Mammary epithelial cell (primary cell): ENCODE measurements at regions not wholly inside any gene's neighbourhood (a gene's known extent, or its start where the extent isn't known, plus 50 kb on each side); places are given as distances from the start of the nearest gene placed in this dataset.

Experiments used
- EZH2 ChIP-seq: IDR thresholded peaks from 2 replicates; pipeline ENCODE4 v1.6.1; 2012; ENCODE audit warnings: low read length, inconsistent platforms, borderline replicate concordance
- TF ChIP-seq, protein P1 (sequence below), 2 donors: IDR thresholded peaks in 1 of 2; conservative IDR thresholded peaks in 1 of 2; 2 replicates each; pipeline ENCODE4 v1.5.1; 2011 to 2012; ENCODE audit warnings: inconsistent platforms in 2 of 2, low read length in 2 of 2, mild to moderate bottlenecking in 2 of 2, control low read depth in 1 of 2, low read depth in 1 of 2; ENCODE audit not compliant: insufficient read depth in 1 of 2; ENCODE audit errors: extremely low read depth in 1 of 2

DNA sequence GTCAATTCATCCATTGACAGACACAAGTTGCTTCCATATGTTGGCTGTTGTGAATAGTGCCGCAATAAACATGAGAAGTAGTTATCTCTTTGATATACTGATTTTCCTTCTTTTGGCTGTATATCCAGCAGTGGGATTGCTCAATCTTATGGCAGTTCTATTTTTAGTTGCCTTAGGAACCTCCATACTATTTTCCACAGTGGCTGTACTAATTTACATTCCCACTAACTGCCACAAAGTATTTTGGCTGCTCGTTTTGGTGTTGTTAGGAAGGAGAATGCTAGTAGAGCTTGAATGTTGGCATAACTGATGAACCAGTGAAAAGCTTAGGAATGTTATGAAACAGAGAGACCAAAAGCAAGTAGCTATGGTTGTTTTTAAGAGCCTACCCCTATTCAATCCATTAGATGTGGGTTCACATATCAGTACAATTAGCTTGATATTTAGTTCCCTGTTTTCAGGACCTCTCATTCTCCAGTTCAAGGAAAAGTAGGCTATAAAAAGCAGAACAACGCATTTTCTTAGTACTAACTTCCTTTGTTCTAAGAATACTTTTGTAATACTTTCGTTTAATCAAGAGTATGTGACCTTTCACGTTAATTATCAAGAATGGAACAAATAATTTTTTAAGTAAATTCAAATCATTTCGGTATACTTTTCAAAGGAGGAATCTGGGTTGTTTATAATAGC lies 100.3 kb downstream of the FAS start:
- TF ChIP-seq, protein P1, sequence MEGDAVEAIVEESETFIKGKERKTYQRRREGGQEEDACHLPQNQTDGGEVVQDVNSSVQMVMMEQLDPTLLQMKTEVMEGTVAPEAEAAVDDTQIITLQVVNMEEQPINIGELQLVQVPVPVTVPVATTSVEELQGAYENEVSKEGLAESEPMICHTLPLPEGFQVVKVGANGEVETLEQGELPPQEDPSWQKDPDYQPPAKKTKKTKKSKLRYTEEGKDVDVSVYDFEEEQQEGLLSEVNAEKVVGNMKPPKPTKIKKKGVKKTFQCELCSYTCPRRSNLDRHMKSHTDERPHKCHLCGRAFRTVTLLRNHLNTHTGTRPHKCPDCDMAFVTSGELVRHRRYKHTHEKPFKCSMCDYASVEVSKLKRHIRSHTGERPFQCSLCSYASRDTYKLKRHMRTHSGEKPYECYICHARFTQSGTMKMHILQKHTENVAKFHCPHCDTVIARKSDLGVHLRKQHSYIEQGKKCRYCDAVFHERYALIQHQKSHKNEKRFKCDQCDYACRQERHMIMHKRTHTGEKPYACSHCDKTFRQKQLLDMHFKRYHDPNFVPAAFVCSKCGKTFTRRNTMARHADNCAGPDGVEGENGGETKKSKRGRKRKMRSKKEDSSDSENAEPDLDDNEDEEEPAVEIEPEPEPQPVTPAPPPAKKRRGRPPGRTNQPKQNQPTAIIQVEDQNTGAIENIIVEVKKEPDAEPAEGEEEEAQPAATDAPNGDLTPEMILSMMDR (conservative IDR thresholded peaks at IDR 0.05 in 1 of 2, IDR thresholded peaks at IDR 0.05 in 1 of 2; ENCODE audit: extremely low read depth in 1 of 2, insufficient read depth in 1 of 2, low read depth in 1 of 2, low read length in 2 of 2) = no peak
- TF ChIP-seq EZH2 = no peak
